ENCODE measurements at regions not wholly inside any gene's neighbourhood (a gene's known extent, or its start where the extent isn't known, plus 50 kb on each side); places are given as distances from the start of the nearest gene placed in this dataset.

GRCh38 chr17:43328650-43329049 lies 70.1 kb upstream of the ARL4D start:
- POLR2A ChIA-PET, result no interaction called here
- Mint-ChIP-seq H3K27me3 (ENCODE audit: low read depth) (no peaks in the 10 kb centered on the region), H3K36me3 (no peaks in the 10 kb centered on the region), H3K4me1 (peaks cover 13% of the 10 kb centered on the region), H3K9me3 (no peaks in the 10 kb centered on the region), H3K4me3 (no peak overlapping the region), H3K27ac (no peak overlapping the region)
- CTCF ChIA-PET, result interaction anchor here (1.5 kb wide), 1 partner anchor 9 kb away, joined by 3 read pairs; no protein-coding TSS in a partner anchor
- no peak for ATAC-seq
- no peak for DNase-seq (ENCODE audit: low spot score)
- TF ChIP-seq ESRRA (CRISPR knock-in tag; IDR thresholded peaks at IDR 0.05; ENCODE audit: borderline replicate concordance) (no peak), NFATC4 (CRISPR knock-in tag; IDR thresholded peaks at IDR 0.05) (no peak)

GRCh38 chr17:43327834-43328420 lies 70.9 kb upstream of the ARL4D start:
- Mint-ChIP-seq H3K36me3 (no peaks in the 10 kb centered on the region), H3K9me3 (no peaks in the 10 kb centered on the region), H3K27ac (no peak overlapping the region), H3K27me3 (ENCODE audit: low read depth) (no peaks in the 10 kb centered on the region), H3K4me3 (no peak overlapping the region), H3K4me1 (peaks cover 12% of the 10 kb centered on the region)
- CTCF ChIA-PET, result interaction anchor here (1.5 kb wide), 1 partner anchor 9 kb away, joined by 3 read pairs; no protein-coding TSS in a partner anchor
- ATAC-seq, result no peak
- POLR2A ChIA-PET, result no interaction called here
- TF ChIP-seq MLX (CRISPR knock-in tag; IDR thresholded peaks at IDR 0.05) (no peak), ZMAT4 (CRISPR knock-in tag; IDR thresholded peaks at IDR 0.05) (no peak), ZNF317 (CRISPR knock-in tag; IDR thresholded peaks at IDR 0.05; ENCODE audit: borderline replicate concordance, low read depth) (no peak), FOXJ3 (CRISPR knock-in tag; IDR thresholded peaks at IDR 0.05; ENCODE audit: borderline replicate concordance) (no peak), ATF1 (CRISPR knock-in tag; IDR thresholded peaks at IDR 0.05) (no peak), ETV6 (CRISPR knock-in tag; IDR thresholded peaks at IDR 0.05) (no peak), IRF2 (CRISPR knock-in tag; IDR thresholded peaks at IDR 0.05; ENCODE audit: borderline replicate concordance, low read depth) (no peak), SP1 (CRISPR knock-in tag; conservative IDR thresholded peaks at IDR 0.05) (no peak), JAZF1 (CRISPR knock-in tag; IDR thresholded peaks at IDR 0.05) (no peak), ESRRA (CRISPR knock-in tag; IDR thresholded peaks at IDR 0.05; ENCODE audit: borderline replicate concordance) (no peak), JUN (CRISPR knock-in tag; IDR thresholded peaks at IDR 0.05) (no peak), ATF6 (CRISPR knock-in tag; IDR thresholded peaks at IDR 0.05) (no peak), ZBTB43 (CRISPR knock-in tag; IDR thresholded peaks at IDR 0.05) (no peak), PREB (CRISPR knock-in tag; IDR thresholded peaks at IDR 0.05; ENCODE audit: borderline replicate concordance) (no peak), PRRX2 (CRISPR knock-in tag; IDR thresholded peaks at IDR 0.05) (no peak), ZNF138 (CRISPR knock-in tag; conservative IDR thresholded peaks at IDR 0.05) (no peak)
- DNase-seq (ENCODE audit: low spot score), result no peak

- no peak for DNase-seq (ENCODE audit: low spot score)
- TF ChIP-seq ETV6 (CRISPR knock-in tag; IDR thresholded peaks at IDR 0.05), result no peak
- TF ChIP-seq ZNF219 (CRISPR knock-in tag; IDR thresholded peaks at IDR 0.05; ENCODE audit: borderline replicate concordance), result no peak
- TF ChIP-seq ZNF121 (CRISPR knock-in tag; IDR thresholded peaks at IDR 0.05), result no peak
- no peak for TF ChIP-seq SOX15 (CRISPR knock-in tag; IDR thresholded peaks at IDR 0.05)
- TF ChIP-seq PREB (CRISPR knock-in tag; IDR thresholded peaks at IDR 0.05; ENCODE audit: borderline replicate concordance), result no peak
- TF ChIP-seq NR1H2 (CRISPR knock-in tag; IDR thresholded peaks at IDR 0.05), result no peak
- no peak for TF ChIP-seq HMGA2 (CRISPR knock-in tag; IDR thresholded peaks at IDR 0.05)
- TF ChIP-seq ZSCAN18 (CRISPR knock-in tag; IDR thresholded peaks at IDR 0.05), result no peak
- no peak for TF ChIP-seq ZNF138 (CRISPR knock-in tag; conservative IDR thresholded peaks at IDR 0.05)
These were observed 71.4 kb upstream of the ARL4D start for GRCh38 chr17:43327421-43327820.

More at GRCh38 chr17:43327421-43327820, 71.4 kb upstream of the ARL4D start:
- CTCF ChIA-PET, result no interaction called here
- H3K9me3 Mint-ChIP-seq, result no peaks in the 10 kb centered on the region
- POLR2A ChIA-PET, result no interaction called here
- H3K27me3 Mint-ChIP-seq (ENCODE audit: low read depth), result no peaks in the 10 kb centered on the region
- no peak overlapping the region for H3K27ac Mint-ChIP-seq
- H3K4me1 Mint-ChIP-seq, result peaks cover 12% of the 10 kb centered on the region
- H3K36me3 Mint-ChIP-seq, result no peaks in the 10 kb centered on the region
- no peak overlapping the region for H3K4me3 Mint-ChIP-seq
- ATAC-seq, result no peak
